PC-9 (cell line): ENCODE measurements at regions not wholly inside any gene's neighbourhood (a gene's known extent, or its start where the extent isn't known, plus 50 kb on each side); places are given as distances from the start of the nearest gene placed in this dataset.

Experiments used
- CTCF ChIP-seq: fragments of 200-600 bp; sonication (generic); conservative IDR thresholded peaks from 2 replicates; pipeline ENCODE4 v1.6.1; 2017; ENCODE audit warnings: mixed run types, antibody characterized with exemption, mild to moderate bottlenecking, moderate library complexity
- EZH2 ChIP-seq: fragments of 200-600 bp; sonication (generic); IDR thresholded peaks from 2 replicates; pipeline ENCODE4 v1.8.0; 2017; ENCODE audit warnings: antibody characterized with exemption, low read depth

- no peak for TF ChIP-seq CTCF
- no peak for TF ChIP-seq EZH2
Observed at GRCh38 chr12:68497107-68497506, 113.6 kb upstream of the RAP1B start.
